Cerebellar cortex (tissue), 1 donor: ENCODE measurements at regions not wholly inside any gene's neighbourhood (a gene's known extent, or its start where the extent isn't known, plus 50 kb on each side); places are given as distances from the start of the nearest gene placed in this dataset.
"Not testable (repeated sequence)": the region's sequence is repeated elsewhere in the genome, so short reads cannot be mapped to it uniquely, and the experiment has no call there.

Experiments
- DNase-seq: peaks from one replicate; pipeline ENCODE4 v3.0.0-alpha.2; 2015; ENCODE audit warnings: low spot score

- no peak for DNase-seq
Measured at GRCh38 chr6:804317-804716, 111.4 kb upstream of the EXOC2 start.

- no peak for DNase-seq
Measured at GRCh38 chr6:803191-803977, 110.4 kb upstream of the EXOC2 start.

DNA sequence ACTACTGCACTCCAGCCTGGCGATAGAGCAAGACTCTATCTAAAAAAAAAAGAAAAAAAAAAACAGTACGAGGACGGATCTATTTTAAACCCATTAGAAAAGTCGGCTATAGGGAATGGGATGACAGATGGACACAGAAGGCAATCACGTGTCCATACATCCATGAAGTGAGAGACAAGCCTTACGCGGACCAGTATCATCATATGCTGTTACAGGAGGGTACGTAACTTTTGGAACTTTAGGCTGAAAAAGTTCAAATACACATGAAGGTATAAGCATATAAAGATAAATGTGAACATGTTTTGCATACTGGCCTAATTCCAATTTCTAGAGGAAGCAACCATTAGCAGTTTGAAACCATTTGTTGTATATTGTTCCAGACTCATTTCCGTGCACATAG, 109.8 kb upstream of the EXOC2 start:
- DNase-seq, result no peak

DNA sequence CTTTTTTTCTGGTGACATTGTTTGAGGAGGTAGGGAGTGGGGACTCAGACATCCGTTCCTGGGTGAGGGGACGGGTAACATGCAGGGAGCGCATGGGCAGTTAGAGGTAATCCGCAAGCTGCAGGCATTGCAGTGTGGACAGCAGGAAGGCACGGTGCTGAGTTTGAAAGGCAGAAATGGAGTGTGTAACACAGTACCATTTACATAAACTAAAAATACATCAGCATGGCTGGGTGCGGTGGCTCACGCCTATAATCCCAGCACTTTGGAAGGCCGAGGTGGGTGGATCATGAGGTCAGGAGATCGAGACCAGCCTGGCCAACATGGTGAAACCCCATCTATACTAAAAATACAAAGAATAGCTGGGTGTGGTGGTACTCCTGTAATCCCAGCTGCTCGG, 109.3 kb upstream of the EXOC2 start:
- not testable (repeated sequence) for DNase-seq

DNA sequence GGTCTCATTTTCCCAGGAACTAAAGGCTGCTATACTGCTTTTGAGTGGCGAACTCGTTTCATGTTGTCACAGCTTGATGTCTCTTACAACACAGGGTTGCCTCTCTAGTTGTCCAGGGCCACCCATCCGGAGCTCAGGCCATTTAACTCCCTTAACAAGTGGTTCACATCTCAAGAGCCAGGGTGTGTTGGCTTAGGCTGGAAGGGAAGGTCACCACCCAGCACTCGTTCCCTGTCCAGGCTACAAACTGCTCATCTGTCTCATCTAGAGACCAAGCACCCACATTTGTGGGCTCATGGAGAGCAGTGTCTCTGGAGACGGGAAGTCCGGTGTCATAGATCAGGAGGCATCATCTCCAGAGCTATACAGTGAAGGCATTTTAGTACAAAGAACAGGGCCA, 106.8 kb upstream of the EXOC2 start:
- no peak for DNase-seq

GRCh38 chr6:797479-798077, 104.6 kb upstream of the EXOC2 start:
- DNase-seq, result peak; percentile 65

- DNase-seq, result no peak
Measured at GRCh38 chr6:795046-795685, 102.2 kb upstream of the EXOC2 start.

- no peak for DNase-seq
Measured at GRCh38 chr6:793261-793660, 100.3 kb upstream of the EXOC2 start.

GRCh38 chr6:792662-793061, 99.7 kb upstream of the EXOC2 start:
- DNase-seq, result no peak

GRCh38 chr6:788058-788457, 95.1 kb upstream of the EXOC2 start:
- no peak for DNase-seq

DNA sequence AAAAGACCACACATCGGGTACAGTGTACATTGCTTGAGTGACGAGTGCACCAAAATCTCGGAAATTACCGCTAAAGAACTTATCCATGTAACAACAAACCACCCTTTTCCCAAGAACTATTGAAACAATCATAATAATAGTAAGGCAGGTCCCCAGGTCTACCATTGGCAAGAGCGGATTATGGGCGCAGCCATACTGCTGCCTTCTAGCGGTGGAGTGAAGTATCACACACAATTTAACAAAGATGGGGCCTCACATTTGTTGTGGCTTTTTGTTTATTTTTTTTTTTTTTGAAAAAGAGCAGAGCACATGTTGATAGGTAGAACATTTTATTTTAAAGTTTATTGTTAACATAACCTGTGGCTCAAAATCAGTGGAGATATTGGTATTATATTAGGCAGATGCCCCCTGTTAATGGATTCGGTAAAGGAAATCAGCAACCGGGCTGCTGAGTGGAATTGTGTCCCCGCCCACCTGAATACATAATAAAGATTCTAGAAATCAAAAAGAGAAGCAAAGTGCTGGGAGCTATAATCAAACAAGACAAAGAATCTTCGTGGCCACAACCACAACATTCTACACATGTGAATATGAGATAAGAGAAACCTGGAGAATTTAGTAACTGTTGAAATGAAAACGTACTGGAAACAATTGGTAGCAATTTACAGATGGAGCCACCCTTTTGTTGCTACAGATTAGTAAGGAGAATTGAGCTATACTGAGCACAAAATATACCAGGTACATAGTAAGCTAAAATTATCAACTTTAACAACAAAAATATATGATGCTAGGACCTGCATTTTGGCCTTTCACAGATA, 94.2 kb upstream of the EXOC2 start:
- DNase-seq, result peak; percentile 18

DNA sequence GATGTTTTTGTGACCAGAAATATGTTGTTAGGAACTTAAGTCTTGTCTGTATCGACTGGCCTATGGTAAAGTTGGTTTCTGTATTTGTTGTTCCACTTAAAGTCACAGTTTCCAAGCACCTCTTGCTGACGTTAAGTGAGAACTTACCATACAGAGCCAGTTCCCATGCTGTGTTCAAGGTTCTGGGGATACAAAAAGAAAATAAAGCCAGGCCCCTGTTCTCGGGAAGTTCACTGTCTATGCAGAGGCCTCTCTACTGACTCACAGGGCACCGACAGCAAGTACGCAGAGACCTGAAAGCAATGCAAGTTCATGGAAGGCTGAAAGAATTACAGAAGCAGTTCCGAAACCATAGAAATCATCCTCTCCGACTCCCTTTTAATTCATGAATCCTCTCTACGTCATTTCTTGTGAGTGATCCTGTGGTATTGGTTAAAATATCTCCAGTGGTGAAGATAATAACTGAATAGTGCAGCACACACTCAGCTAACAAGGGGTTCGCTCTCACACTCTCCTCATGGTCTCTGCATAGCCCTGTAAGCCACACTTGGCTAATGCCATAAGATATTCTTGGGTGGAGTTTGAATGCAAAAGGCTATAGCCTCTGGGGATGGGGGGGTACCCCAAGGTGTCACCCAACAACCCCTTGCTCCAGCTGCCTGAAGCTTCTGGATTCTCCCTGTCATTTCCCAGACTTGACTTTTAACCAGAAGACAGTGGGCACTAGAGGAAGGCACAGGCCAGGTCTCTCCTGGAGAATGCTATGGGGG, 91.2 kb upstream of the EXOC2 start:
- DNase-seq, result no peak

DNA sequence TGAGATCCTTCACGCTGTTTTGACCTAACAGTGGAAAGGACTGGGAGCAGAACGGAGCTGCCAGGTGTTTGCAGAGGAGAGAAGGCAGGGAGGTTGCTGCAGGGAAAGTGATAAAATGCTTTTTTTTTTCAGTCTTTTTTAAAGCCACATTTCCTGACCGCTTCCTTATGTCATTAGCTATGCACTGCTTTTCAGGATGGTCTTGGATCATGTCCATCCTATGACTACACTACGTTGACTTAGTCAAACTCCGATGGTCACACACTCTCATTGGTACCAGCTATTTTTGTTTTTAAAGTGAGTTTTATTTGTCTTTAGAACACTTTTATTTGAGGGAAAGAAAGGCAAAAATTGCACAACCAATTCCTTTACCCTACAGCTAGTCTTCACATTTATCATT, 89.2 kb upstream of the EXOC2 start:
- DNase-seq, result no peak

DNA sequence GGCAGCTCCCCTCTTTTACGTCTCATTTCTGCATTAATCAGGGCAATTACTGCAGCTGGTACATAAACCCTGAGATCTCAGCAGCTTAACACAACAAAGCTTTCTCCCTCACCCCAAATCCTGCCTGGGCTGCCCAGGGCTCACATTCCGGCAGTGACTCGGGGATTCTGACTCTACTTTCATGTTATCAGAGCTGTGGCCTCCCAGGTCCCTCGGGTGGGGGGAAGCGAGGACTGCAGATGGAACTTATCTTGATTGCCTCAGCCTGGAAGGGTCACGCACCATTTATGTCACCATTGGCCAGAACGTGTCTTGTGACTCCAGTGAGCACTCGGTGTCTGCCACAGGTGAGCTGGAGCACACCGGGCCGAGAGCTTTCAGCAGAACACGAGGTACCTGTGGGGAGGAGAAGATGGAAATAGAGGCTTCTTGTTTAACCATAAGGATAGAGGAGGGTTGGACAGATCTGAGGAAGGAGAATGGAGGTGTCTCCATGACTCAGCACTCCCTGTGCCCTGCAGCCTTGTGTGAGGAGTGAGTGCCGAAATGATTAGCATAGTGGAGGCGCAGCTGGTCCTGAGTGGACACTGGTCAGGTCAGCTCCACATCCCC, 88.5 kb upstream of the EXOC2 start:
- no peak for DNase-seq

DNA sequence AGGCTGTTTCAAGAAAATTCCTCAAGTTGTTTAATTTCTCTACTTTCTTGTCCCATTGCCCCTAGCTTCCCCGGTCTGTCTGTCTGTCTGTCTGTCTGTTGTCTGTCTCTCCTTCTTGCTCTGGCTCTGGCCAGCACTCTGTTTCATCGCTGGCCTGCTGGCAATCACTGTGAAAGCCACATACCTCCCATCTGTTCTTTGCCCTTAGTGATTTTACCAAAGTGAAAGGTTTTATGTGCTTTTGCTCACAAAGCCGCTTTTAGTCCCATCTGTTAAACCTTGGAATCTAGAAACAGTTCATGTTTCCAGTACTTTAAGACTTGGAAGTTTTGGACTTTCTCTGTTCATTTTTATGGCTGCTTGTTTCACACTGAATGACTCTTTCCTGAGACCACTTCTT, 87.8 kb upstream of the EXOC2 start:
- no peak for DNase-seq

- no peak for DNase-seq
Measured at GRCh38 chr6:776951-777350, 84.0 kb upstream of the EXOC2 start.

GRCh38 chr6:776528-776931, 83.6 kb upstream of the EXOC2 start:
- no peak for DNase-seq

DNA sequence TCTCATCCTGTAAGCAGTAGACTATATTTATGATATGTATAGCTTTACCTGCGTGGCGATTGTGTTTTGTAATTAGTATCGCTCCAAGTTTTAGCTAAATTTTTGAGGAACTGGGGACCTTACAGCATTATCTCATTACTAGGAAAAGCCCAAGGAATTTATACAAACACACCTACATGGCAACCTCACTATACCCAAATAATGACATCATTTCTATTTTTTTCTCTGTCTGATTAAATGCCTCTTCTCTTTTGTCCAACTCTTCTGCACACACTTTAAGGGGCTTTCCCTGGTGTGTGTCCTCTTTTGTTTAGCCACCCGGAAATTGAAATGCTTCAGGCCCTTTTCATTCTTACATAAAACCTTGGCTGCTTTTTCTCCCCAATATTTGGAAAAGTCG, 82.9 kb upstream of the EXOC2 start:
- no peak for DNase-seq

DNA sequence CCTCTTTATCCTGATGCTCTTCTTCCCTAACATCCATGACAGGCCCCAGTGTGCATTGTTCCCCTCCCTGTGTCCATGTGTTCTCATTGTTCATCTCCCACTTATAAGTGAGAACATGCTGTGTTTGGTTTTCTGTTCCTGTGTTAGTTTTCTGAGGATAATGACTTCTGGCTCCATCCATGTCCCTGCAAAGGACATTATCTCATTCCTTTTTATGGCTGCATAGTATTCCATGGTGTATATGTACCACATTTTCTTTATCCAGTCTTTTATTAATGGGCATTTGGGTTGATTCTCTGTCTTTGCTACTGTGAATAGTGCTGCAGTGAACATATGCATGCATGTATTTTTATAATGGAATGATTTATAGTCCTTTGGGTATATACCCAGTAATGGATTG, 78.7 kb upstream of the EXOC2 start:
- not testable (repeated sequence) for DNase-seq

DNA sequence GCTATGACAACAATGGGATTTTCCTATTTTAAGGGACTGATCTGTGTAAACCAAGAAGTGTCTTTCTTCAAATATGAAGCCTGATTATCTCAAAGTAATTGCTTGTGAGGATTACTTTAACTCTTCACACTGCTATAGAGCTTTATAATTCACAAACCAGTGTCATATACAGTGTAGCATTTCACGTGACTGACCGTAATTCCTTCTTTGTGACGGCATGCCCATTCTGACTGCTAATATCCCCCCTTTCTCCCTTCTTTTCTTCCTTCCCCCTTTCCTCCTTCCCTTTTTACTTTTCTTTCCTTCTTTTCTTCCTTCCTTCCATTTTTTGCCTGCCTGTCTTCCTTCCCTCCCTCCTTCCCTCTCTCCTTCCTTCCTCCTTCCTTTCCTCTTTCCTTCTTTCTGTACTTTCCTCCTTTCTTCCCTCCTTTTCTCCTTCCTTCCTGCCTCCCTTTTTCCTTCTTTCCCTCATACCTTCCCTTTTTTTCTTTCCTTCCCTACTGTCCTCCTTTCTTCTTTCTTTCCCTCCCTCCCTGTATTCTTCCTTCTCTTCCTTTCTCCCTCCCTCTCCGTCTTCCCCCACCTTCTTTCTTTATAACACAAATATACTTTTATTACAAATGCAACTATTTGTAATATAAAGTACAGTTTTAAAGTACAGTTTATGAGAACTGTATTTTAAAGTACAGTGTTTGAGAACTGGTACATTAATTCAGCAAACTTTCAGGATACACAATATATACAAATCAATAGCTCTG, 75.0 kb upstream of the EXOC2 start:
- no peak for DNase-seq

GRCh38 chr6:766625-767024, 73.7 kb upstream of the EXOC2 start:
- DNase-seq, result no peak
